ENCODE measurements at regions not wholly inside any gene's neighbourhood (a gene's known extent, or its start where the extent isn't known, plus 50 kb on each side); places are given as distances from the start of the nearest gene placed in this dataset.

- TF ChIP-seq CTCF (IDR thresholded peaks at IDR 0.05): no peak
- no peak for TF ChIP-seq POLR2A (IDR thresholded peaks at IDR 0.05)
These were observed 2381.0 kb downstream of the LRRC4C start for GRCh38 chr11:39078465-39078864.
